Lower lobe of right lung (tissue), 2 donors: ENCODE measurements at regions not wholly inside any gene's neighbourhood (a gene's known extent, or its start where the extent isn't known, plus 50 kb on each side); places are given as distances from the start of the nearest gene placed in this dataset.
"Not testable (repeated sequence)": the region's sequence is repeated elsewhere in the genome, so short reads cannot be mapped to it uniquely, and the experiment has no call there.

Source experiments
- ATAC-seq, 2 donors: fragments of 200-7000 bp; cut with Tn5 transposase; one replicate each; pipeline ENCODE4 v1.9.1; 2020 to 2022; ENCODE audit warnings: mild to moderate bottlenecking in 2 of 2, moderate library complexity in 2 of 2
- DNase-seq: peaks from one replicate; pipeline ENCODE4 v3.0.0-alpha.2; 2020
- H3K27ac ChIP-seq: fragments of 200-600 bp; one replicate; pipeline ENCODE4 v1.8.0; 2022
- H3K27me3 ChIP-seq: fragments of 200-600 bp; one replicate; pipeline ENCODE4 v1.8.0; 2022; ENCODE audit warnings: low read depth
- H3K36me3 ChIP-seq: fragments of 200-600 bp; one replicate; pipeline ENCODE4 v1.8.0; 2022; ENCODE audit warnings: mild to moderate bottlenecking
- H3K4me1 ChIP-seq: fragments of 200-600 bp; one replicate; pipeline ENCODE4 v1.8.0; 2022
- H3K4me3 ChIP-seq: fragments of 200-600 bp; one replicate; pipeline ENCODE4 v1.8.0; 2022; ENCODE audit warnings: mild to moderate bottlenecking
- H3K9me3 ChIP-seq: fragments of 200-600 bp; one replicate; pipeline ENCODE4 v1.8.0; 2022
- CTCF ChIP-seq: fragments of 200-600 bp; IDR thresholded peaks from one replicate; pipeline ENCODE4 v1.8.0; 2022; ENCODE audit warnings: antibody characterized with exemption, mild to moderate bottlenecking
- intact Hi-C: fragments of 100-400 bp; cut with DNase I; formaldehyde crosslinking; loops from one replicate; pipeline ENCODE4 v1.11.0; 2022
- donor health status: DM: no; HTN: yes; CAD: no; lungs with severe emphysema.

- Histone ChIP-seq H3K36me3 (no peaks in the 10 kb centered on the region), H3K4me3 (no peak overlapping the region), H3K4me1 (no peaks in the 10 kb centered on the region), H3K27ac (no peak overlapping the region), H3K9me3 (peaks cover 17% of the 10 kb centered on the region), H3K27me3 (peaks cover 11% of the 10 kb centered on the region)
- peak in 1 of 2 donors; percentile 17 for ATAC-seq
- no peak for TF ChIP-seq CTCF
- no peak for DNase-seq
- intact Hi-C loops, result no loop called here
These were observed 79.1 kb downstream of the MRPL36 start for GRCh38 chr5:1720396-1721110.

GRCh38 chr5:1719860-1720259 is 79.8 kb downstream of the MRPL36 start:
- Histone ChIP-seq H3K4me1 (no peaks in the 10 kb centered on the region), H3K36me3 (no peaks in the 10 kb centered on the region), H3K4me3 (no peak overlapping the region), H3K27me3 (peaks cover 11% of the 10 kb centered on the region), H3K9me3 (peaks cover 17% of the 10 kb centered on the region), H3K27ac (no peak overlapping the region)
- ATAC-seq (no peak), DNase-seq (no peak)
- no peak for TF ChIP-seq CTCF
- intact Hi-C loops, result no loop called here

- peaks cover 17% of the 10 kb centered on the region for H3K9me3 ChIP-seq
- no peaks in the 10 kb centered on the region for H3K4me1 ChIP-seq
- H3K36me3 ChIP-seq, result no peaks in the 10 kb centered on the region
- intact Hi-C loops, result no loop called here
- DNase-seq, result no peak
- H3K4me3 ChIP-seq, result no peak overlapping the region
- H3K27ac ChIP-seq, result no peak overlapping the region
- peaks cover 2% of the 10 kb centered on the region for H3K27me3 ChIP-seq
- ATAC-seq, result no peak
- no peak for TF ChIP-seq CTCF
These were observed 81.0 kb downstream of the MRPL36 start for GRCh38 chr5:1718669-1719068.

GRCh38 chr5:1710091-1710490 is 89.5 kb downstream of the MRPL36 start:
- H3K36me3 ChIP-seq, H3K9me3 ChIP-seq, H3K4me1 ChIP-seq, H3K4me3 ChIP-seq, ATAC-seq, DNase-seq, H3K27ac ChIP-seq, intact Hi-C loops: not testable (repeated sequence)
- H3K27me3 ChIP-seq, result peaks cover 18% of the 10 kb centered on the region

- peak in 1 of 2 donors; percentile 27 for ATAC-seq
- DNase-seq, result no peak
These were observed 90.3 kb downstream of the MRPL36 start for GRCh38 chr5:1709171-1709803.

More at GRCh38 chr5:1709171-1709803, 90.3 kb downstream of the MRPL36 start:
- no peaks in the 10 kb centered on the region for H3K9me3 ChIP-seq
- no peaks in the 10 kb centered on the region for H3K4me1 ChIP-seq
- no peak overlapping the region for H3K4me3 ChIP-seq
- peaks cover 18% of the 10 kb centered on the region for H3K27me3 ChIP-seq
- H3K36me3 ChIP-seq, result no peaks in the 10 kb centered on the region
- intact Hi-C loops, result no loop called here
- no peak for TF ChIP-seq CTCF
- no peak overlapping the region for H3K27ac ChIP-seq
